Stimulated activated CD8-positive, alpha-beta memory T cell treated with anti-CD3 and anti-CD28 coated beads, Interleukin-12 subunit alpha, Interleukin-12 subunit beta, amount 100 ng/mL, for 24 hours (primary cell): ENCODE measurements at regions not wholly inside any gene's neighbourhood (a gene's known extent, or its start where the extent isn't known, plus 50 kb on each side); places are given as distances from the start of the nearest gene placed in this dataset.

Experiments used
- DNase-seq: peaks from one replicate; pipeline ENCODE4 v3.0.0-alpha.2; 2020; ENCODE audit errors: extremely low read depth

GRCh38 chr16:65679785-65680184 lies 557.9 kb upstream of the CDH11 start:
- DNase-seq, result no peak

GRCh38 chr16:65675161-65675560 lies 553.3 kb upstream of the CDH11 start:
- no peak for DNase-seq

- DNase-seq, result no peak
Measured at GRCh38 chr16:65672960-65673359, 551.1 kb upstream of the CDH11 start.

- no peak for DNase-seq
Measured at GRCh38 chr16:65671071-65671470, 549.2 kb upstream of the CDH11 start.

GRCh38 chr16:65668064-65668595 lies 546.3 kb upstream of the CDH11 start:
- DNase-seq, result no peak

- no peak for DNase-seq
Measured at GRCh38 chr16:65667011-65667578, 545.2 kb upstream of the CDH11 start.

GRCh38 chr16:65666132-65666941 lies 544.5 kb upstream of the CDH11 start:
- no peak for DNase-seq

- no peak for DNase-seq
Measured at GRCh38 chr16:65665586-65665985, 543.7 kb upstream of the CDH11 start.

GRCh38 chr16:65663774-65664173 lies 541.9 kb upstream of the CDH11 start:
- no peak for DNase-seq

GRCh38 chr16:65662256-65662655 lies 540.4 kb upstream of the CDH11 start:
- no peak for DNase-seq

- DNase-seq, result no peak
Measured at GRCh38 chr16:65661558-65661957, 539.7 kb upstream of the CDH11 start.

- no peak for DNase-seq
Measured at GRCh38 chr16:65660390-65660789, 538.5 kb upstream of the CDH11 start.

GRCh38 chr16:65659758-65660157 lies 537.9 kb upstream of the CDH11 start:
- no peak for DNase-seq

- DNase-seq, result no peak
Measured at GRCh38 chr16:65658787-65659220, 536.9 kb upstream of the CDH11 start.

GRCh38 chr16:65658349-65658748 lies 536.5 kb upstream of the CDH11 start:
- DNase-seq, result no peak

- no peak for DNase-seq
Measured at GRCh38 chr16:65657556-65657955, 535.7 kb upstream of the CDH11 start.

- no peak for DNase-seq
Measured at GRCh38 chr16:65657071-65657494, 535.2 kb upstream of the CDH11 start.

GRCh38 chr16:65655802-65656201 lies 533.9 kb upstream of the CDH11 start:
- DNase-seq, result no peak

GRCh38 chr16:65648101-65648500 lies 526.2 kb upstream of the CDH11 start:
- DNase-seq, result no peak

- no peak for DNase-seq
Measured at GRCh38 chr16:65644821-65645220, 523.0 kb upstream of the CDH11 start.

GRCh38 chr16:65641762-65642289 lies 520.0 kb upstream of the CDH11 start:
- no peak for DNase-seq

- no peak for DNase-seq
Measured at GRCh38 chr16:65641049-65641761, 519.3 kb upstream of the CDH11 start.
